GM19452 (cell line): ENCODE measurements at regions not wholly inside any gene's neighbourhood (a gene's known extent, or its start where the extent isn't known, plus 50 kb on each side); places are given as distances from the start of the nearest gene placed in this dataset.
"Not testable (repeated sequence)": the region's sequence is repeated elsewhere in the genome, so short reads cannot be mapped to it uniquely, and the experiment has no call there.

Experiments
- ATAC-seq: cut with Tn5 transposase; IDR thresholded peaks from one replicate; pipeline ENCODE4 v1.9.1; 2021; ENCODE audit not compliant: unreplicated experiment

- ATAC-seq = no peak
Observed at GRCh38 chrX:151042842-151043241, 59.7 kb downstream of the HMGB3 start.

- ATAC-seq = not testable (repeated sequence)
Observed at GRCh38 chrX:151066373-151066772, 83.2 kb downstream of the HMGB3 start.

- ATAC-seq = no peak
Observed at GRCh38 chrX:151073767-151074166, 90.6 kb downstream of the HMGB3 start.

- ATAC-seq = no peak
Observed at GRCh38 chrX:151081016-151081415, 95.4 kb upstream of the GPR50 start.

GRCh38 chrX:151082077-151082948, 94.1 kb upstream of the GPR50 start:
- peak; percentile 85 for ATAC-seq

- no peak for ATAC-seq
Observed at GRCh38 chrX:151084454-151084853, 91.9 kb upstream of the GPR50 start.

GRCh38 chrX:151085207-151085606, 91.2 kb upstream of the GPR50 start:
- no peak for ATAC-seq

GRCh38 chrX:151088221-151088620, 88.2 kb upstream of the GPR50 start:
- ATAC-seq = no peak

GRCh38 chrX:151099001-151099400, 77.4 kb upstream of the GPR50 start:
- ATAC-seq = no peak

GRCh38 chrX:151100799-151101198, 75.6 kb upstream of the GPR50 start:
- ATAC-seq = no peak

GRCh38 chrX:151113200-151113599, 63.2 kb upstream of the GPR50 start:
- ATAC-seq = not testable (repeated sequence)
